ENCODE measurements at regions not wholly inside any gene's neighbourhood (a gene's known extent, or its start where the extent isn't known, plus 50 kb on each side); places are given as distances from the start of the nearest gene placed in this dataset.

GRCh38 chr22:49066619-49067018, 761.1 kb downstream of the BRD1 start:
- no peaks in the 10 kb centered on the region for H3K9me3 ChIP-seq (ENCODE audit: low read length)
- no peak overlapping the region for H3K9ac ChIP-seq (ENCODE audit: low read length)
- no peaks in the 10 kb centered on the region for H3K36me3 ChIP-seq (ENCODE audit: insufficient read depth, low read length)
- no peaks in the 10 kb centered on the region for H3K27me3 ChIP-seq (ENCODE audit: low read length)
- no peaks in the 10 kb centered on the region for H3K9me2 ChIP-seq (replicated peaks; ENCODE audit: insufficient read depth, low read length)
- DNase-seq: no peak
- H3K4me2 ChIP-seq (ENCODE audit: low read depth, low read length, poor library complexity, severe bottlenecking): peak overlapping the region; percentile 31
- no peak overlapping the region for H3K27ac ChIP-seq (ENCODE audit: low read length)
- H2AFZ ChIP-seq (ENCODE audit: low read length): no peak overlapping the region
- H3K4me3 ChIP-seq (ENCODE audit: low read length): no peak overlapping the region
- H3K4me1 ChIP-seq (ENCODE audit: low read length): peaks cover 68% of the 10 kb centered on the region
- H4K20me1 ChIP-seq (ENCODE audit: insufficient read depth, low read depth, low read length): peaks cover 3% of the 10 kb centered on the region; the same call in 1 of the 2 replicates
- H3K79me2 ChIP-seq (ENCODE audit: low read length): no peaks in the 10 kb centered on the region

- Histone ChIP-seq H3K36me3 (ENCODE audit: insufficient read depth, low read length) (no peaks in the 10 kb centered on the region), H3K9ac (ENCODE audit: low read length) (no peak overlapping the region), H3K27ac (ENCODE audit: low read length) (no peak overlapping the region), H3K4me3 (ENCODE audit: low read length) (no peak overlapping the region), H3K4me2 (ENCODE audit: low read depth, low read length, poor library complexity, severe bottlenecking) (no peak overlapping the region), H3K27me3 (ENCODE audit: low read length) (no peaks in the 10 kb centered on the region), H2AFZ (ENCODE audit: low read length) (no peak overlapping the region), H3K9me3 (ENCODE audit: low read length) (no peaks in the 10 kb centered on the region), H4K20me1 (ENCODE audit: insufficient read depth, low read depth, low read length) (no peaks in the 10 kb centered on the region), H3K9me2 (replicated peaks; ENCODE audit: insufficient read depth, low read length) (no peaks in the 10 kb centered on the region), H3K4me1 (ENCODE audit: low read length) (peaks cover 62% of the 10 kb centered on the region), H3K79me2 (ENCODE audit: low read length) (no peaks in the 10 kb centered on the region)
- no peak for DNase-seq
Observed at GRCh38 chr22:49064836-49065235, 762.8 kb downstream of the BRD1 start.

- Histone ChIP-seq H3K4me3 (ENCODE audit: low read length) (no peak overlapping the region), H2AFZ (ENCODE audit: low read length) (no peak overlapping the region), H4K20me1 (ENCODE audit: insufficient read depth, low read depth, low read length) (no peaks in the 10 kb centered on the region), H3K4me1 (ENCODE audit: low read length) (peaks cover 51% of the 10 kb centered on the region), H3K9me3 (ENCODE audit: low read length) (no peaks in the 10 kb centered on the region), H3K4me2 (ENCODE audit: low read depth, low read length, poor library complexity, severe bottlenecking) (peak overlapping the region; percentile 6), H3K9me2 (replicated peaks; ENCODE audit: insufficient read depth, low read length) (no peaks in the 10 kb centered on the region), H3K27me3 (ENCODE audit: low read length) (no peaks in the 10 kb centered on the region), H3K27ac (ENCODE audit: low read length) (no peak overlapping the region), H3K36me3 (ENCODE audit: insufficient read depth, low read length) (no peaks in the 10 kb centered on the region), H3K9ac (ENCODE audit: low read length) (no peak overlapping the region), H3K79me2 (ENCODE audit: low read length) (no peaks in the 10 kb centered on the region)
- DNase-seq: no peak
Observed at GRCh38 chr22:49063545-49063890, 764.2 kb downstream of the BRD1 start.

GRCh38 chr22:49062802-49063544, 764.7 kb downstream of the BRD1 start:
- no peak for DNase-seq
- Histone ChIP-seq H3K4me3 (ENCODE audit: low read length) (no peak overlapping the region), H3K27me3 (ENCODE audit: low read length) (no peaks in the 10 kb centered on the region), H3K9ac (ENCODE audit: low read length) (no peak overlapping the region), H3K4me2 (ENCODE audit: low read depth, low read length, poor library complexity, severe bottlenecking) (peak overlapping the region; percentile 6), H3K9me2 (replicated peaks; ENCODE audit: insufficient read depth, low read length) (no peaks in the 10 kb centered on the region), H3K27ac (ENCODE audit: low read length) (no peak overlapping the region), H3K79me2 (ENCODE audit: low read length) (no peaks in the 10 kb centered on the region), H4K20me1 (ENCODE audit: insufficient read depth, low read depth, low read length) (no peaks in the 10 kb centered on the region), H3K36me3 (ENCODE audit: insufficient read depth, low read length) (no peaks in the 10 kb centered on the region), H3K9me3 (ENCODE audit: low read length) (no peaks in the 10 kb centered on the region), H2AFZ (ENCODE audit: low read length) (no peak overlapping the region), H3K4me1 (ENCODE audit: low read length) (peaks cover 49% of the 10 kb centered on the region)

GRCh38 chr22:49062155-49062801, 765.4 kb downstream of the BRD1 start:
- H3K27me3 ChIP-seq (ENCODE audit: low read length): no peaks in the 10 kb centered on the region
- H3K4me2 ChIP-seq (ENCODE audit: low read depth, low read length, poor library complexity, severe bottlenecking): no peak overlapping the region

GRCh38 chr22:49057910-49058309, 769.8 kb downstream of the BRD1 start:
- no peak overlapping the region for H3K4me2 ChIP-seq (ENCODE audit: low read depth, low read length, poor library complexity, severe bottlenecking)
- DNase-seq: no peak
- no peaks in the 10 kb centered on the region for H3K79me2 ChIP-seq (ENCODE audit: low read length)
- H3K9ac ChIP-seq (ENCODE audit: low read length): no peak overlapping the region
- no peaks in the 10 kb centered on the region for H3K9me3 ChIP-seq (ENCODE audit: low read length)
- H3K27ac ChIP-seq (ENCODE audit: low read length): no peak overlapping the region
- H3K9me2 ChIP-seq (replicated peaks; ENCODE audit: insufficient read depth, low read length): no peaks in the 10 kb centered on the region
- H2AFZ ChIP-seq (ENCODE audit: low read length): no peak overlapping the region
- H3K36me3 ChIP-seq (ENCODE audit: insufficient read depth, low read length): no peaks in the 10 kb centered on the region
- no peak overlapping the region for H3K4me3 ChIP-seq (ENCODE audit: low read length)
- peaks cover 10% of the 10 kb centered on the region for H3K4me1 ChIP-seq (ENCODE audit: low read length)
- no peaks in the 10 kb centered on the region for H3K27me3 ChIP-seq (ENCODE audit: low read length)
- no peaks in the 10 kb centered on the region for H4K20me1 ChIP-seq (ENCODE audit: insufficient read depth, low read depth, low read length)

More at GRCh38 chr22:49062155-49062801, 765.4 kb downstream of the BRD1 start:
- H4K20me1 ChIP-seq (ENCODE audit: insufficient read depth, low read depth, low read length): no peaks in the 10 kb centered on the region
- no peak overlapping the region for H3K4me3 ChIP-seq (ENCODE audit: low read length)
- H3K36me3 ChIP-seq (ENCODE audit: insufficient read depth, low read length): no peaks in the 10 kb centered on the region
- no peak overlapping the region for H2AFZ ChIP-seq (ENCODE audit: low read length)
- no peak overlapping the region for H3K27ac ChIP-seq (ENCODE audit: low read length)
- DNase-seq: no peak
- no peaks in the 10 kb centered on the region for H3K9me3 ChIP-seq (ENCODE audit: low read length)
- peaks cover 44% of the 10 kb centered on the region for H3K4me1 ChIP-seq (ENCODE audit: low read length)
- no peaks in the 10 kb centered on the region for H3K9me2 ChIP-seq (replicated peaks; ENCODE audit: insufficient read depth, low read length)
- H3K79me2 ChIP-seq (ENCODE audit: low read length): no peaks in the 10 kb centered on the region
- H3K9ac ChIP-seq (ENCODE audit: low read length): no peak overlapping the region

- no peak overlapping the region for H3K27ac ChIP-seq (ENCODE audit: low read length)
- no peak overlapping the region for H3K4me3 ChIP-seq (ENCODE audit: low read length)
- no peak overlapping the region for H2AFZ ChIP-seq (ENCODE audit: low read length)
- no peaks in the 10 kb centered on the region for H3K36me3 ChIP-seq (ENCODE audit: insufficient read depth, low read length)
- no peak for DNase-seq
- no peaks in the 10 kb centered on the region for H4K20me1 ChIP-seq (ENCODE audit: insufficient read depth, low read depth, low read length)
- H3K9ac ChIP-seq (ENCODE audit: low read length): no peak overlapping the region
- no peak overlapping the region for H3K4me2 ChIP-seq (ENCODE audit: low read depth, low read length, poor library complexity, severe bottlenecking)
- H3K27me3 ChIP-seq (ENCODE audit: low read length): no peaks in the 10 kb centered on the region
- peaks cover 8% of the 10 kb centered on the region for H3K4me1 ChIP-seq (ENCODE audit: low read length)
- H3K9me2 ChIP-seq (replicated peaks; ENCODE audit: insufficient read depth, low read length): no peaks in the 10 kb centered on the region
- no peaks in the 10 kb centered on the region for H3K9me3 ChIP-seq (ENCODE audit: low read length)
- no peaks in the 10 kb centered on the region for H3K79me2 ChIP-seq (ENCODE audit: low read length)
Observed at GRCh38 chr22:49056301-49056700, 771.4 kb downstream of the BRD1 start.

- no peaks in the 10 kb centered on the region for H3K9me3 ChIP-seq (ENCODE audit: low read length)
- H3K9me2 ChIP-seq (replicated peaks; ENCODE audit: insufficient read depth, low read length): no peaks in the 10 kb centered on the region
- H3K27me3 ChIP-seq (ENCODE audit: low read length): no peaks in the 10 kb centered on the region
- H3K4me2 ChIP-seq (ENCODE audit: low read depth, low read length, poor library complexity, severe bottlenecking): no peak overlapping the region
- no peaks in the 10 kb centered on the region for H3K79me2 ChIP-seq (ENCODE audit: low read length)
- no peak for DNase-seq
- H3K27ac ChIP-seq (ENCODE audit: low read length): no peak overlapping the region
- H2AFZ ChIP-seq (ENCODE audit: low read length): no peak overlapping the region
- H3K9ac ChIP-seq (ENCODE audit: low read length): no peak overlapping the region
- peaks cover 8% of the 10 kb centered on the region for H3K4me1 ChIP-seq (ENCODE audit: low read length)
- H3K4me3 ChIP-seq (ENCODE audit: low read length): no peak overlapping the region
- H4K20me1 ChIP-seq (ENCODE audit: insufficient read depth, low read depth, low read length): no peaks in the 10 kb centered on the region
- no peaks in the 10 kb centered on the region for H3K36me3 ChIP-seq (ENCODE audit: insufficient read depth, low read length)
Observed at GRCh38 chr22:49055406-49055805, 772.3 kb downstream of the BRD1 start.

Measured in Karpas-422 (cell line).